Activated CD4-positive, alpha-beta T cell treated with anti-CD3 and anti-CD28 coated beads for 4 hours (primary cell): ENCODE measurements at regions not wholly inside any gene's neighbourhood (a gene's known extent, or its start where the extent isn't known, plus 50 kb on each side); places are given as distances from the start of the nearest gene placed in this dataset.

ENCODE experiments used
- DNase-seq, 2 donors: peaks; one replicate each; pipeline ENCODE4 v3.0.0-alpha.2; 2020

DNA sequence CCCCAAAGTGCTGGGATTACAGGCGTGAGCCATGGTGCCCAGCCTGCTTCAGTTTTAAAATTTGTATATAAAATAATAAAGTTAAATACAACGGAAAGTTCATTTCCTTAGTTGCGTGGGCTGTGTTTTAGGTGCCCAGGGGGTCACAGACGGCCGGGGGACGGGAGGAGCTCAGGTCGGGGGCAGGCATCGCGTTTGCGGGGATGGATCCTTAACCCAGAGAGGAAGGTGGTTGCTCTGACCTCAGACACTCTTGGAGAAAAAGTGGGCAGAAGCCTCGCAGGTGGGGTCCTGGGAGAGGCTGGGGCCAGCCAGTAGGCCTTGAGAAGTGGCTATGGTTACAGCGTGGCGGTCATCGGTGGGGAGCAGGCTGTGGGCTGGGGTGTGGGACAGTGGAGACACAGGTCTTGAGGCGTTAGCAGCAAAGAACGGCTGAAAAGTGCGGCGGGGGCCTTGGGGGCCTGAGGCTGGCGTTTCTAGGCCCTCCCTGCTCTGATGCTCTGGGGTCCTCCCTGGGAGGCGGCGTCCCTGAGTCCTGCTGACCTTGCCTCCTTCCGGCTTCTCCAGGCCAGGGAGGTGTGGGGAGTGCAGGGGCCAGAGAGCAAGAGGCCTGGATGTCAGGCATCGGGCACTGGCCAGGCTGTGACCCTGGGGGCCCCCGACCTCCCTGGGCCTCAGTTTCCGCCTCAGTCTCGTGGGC lies 54.4 kb downstream of the UNCX start:
- no peak for DNase-seq

DNA sequence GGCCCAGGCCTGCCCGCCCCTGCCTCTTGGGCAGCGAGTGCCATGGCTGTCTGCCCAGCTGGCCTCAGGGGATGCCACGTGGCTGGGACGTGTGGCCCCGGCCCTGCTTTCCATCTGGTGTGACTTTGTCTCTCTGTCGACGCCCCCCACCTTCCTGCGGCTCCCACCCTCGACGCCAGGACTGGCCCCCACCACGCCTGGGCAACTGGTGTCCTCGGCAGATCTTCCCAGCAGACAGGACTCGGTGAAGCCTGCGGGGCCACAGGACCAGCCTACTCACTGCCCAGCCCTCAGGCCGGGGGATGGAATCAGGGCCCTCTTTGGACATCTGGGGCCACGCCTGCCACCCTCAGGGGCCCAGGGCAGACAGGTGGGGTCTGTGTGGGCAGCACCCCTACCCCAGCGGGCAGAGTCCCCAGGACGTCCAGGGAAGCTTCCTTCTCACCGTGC lies 55.1 kb downstream of the UNCX start:
- no peak for DNase-seq

DNA sequence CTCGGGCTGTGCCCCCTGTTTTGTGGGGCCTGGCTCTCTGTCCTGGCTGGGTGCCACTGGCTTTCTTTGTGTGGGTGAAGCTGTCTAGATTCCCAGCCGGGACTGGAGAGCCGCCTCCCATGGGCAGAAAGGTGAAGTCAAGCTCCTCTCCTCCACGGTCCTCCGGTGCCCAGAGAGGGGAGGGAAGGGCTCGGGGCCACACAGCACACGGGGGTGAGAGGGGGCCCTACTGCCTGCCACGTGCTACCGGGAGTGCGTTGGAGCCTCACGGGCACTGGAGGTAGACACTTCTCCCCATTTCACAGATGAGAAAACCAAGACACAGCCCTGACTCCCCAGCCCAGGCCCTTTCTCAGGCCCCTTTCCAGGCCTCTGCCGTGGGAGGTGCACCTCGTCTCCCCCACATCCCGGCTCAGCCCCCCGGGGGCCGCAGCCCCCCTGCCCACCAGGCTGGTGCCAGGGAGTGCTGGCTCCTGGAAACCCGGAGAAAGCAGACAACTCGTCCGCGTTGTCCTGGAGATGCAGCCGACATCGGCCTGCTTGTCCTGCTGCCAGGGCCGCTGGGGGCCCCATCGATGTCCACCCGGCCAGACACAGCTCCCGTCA lies 55.8 kb downstream of the UNCX start:
- DNase-seq, result no peak

DNA sequence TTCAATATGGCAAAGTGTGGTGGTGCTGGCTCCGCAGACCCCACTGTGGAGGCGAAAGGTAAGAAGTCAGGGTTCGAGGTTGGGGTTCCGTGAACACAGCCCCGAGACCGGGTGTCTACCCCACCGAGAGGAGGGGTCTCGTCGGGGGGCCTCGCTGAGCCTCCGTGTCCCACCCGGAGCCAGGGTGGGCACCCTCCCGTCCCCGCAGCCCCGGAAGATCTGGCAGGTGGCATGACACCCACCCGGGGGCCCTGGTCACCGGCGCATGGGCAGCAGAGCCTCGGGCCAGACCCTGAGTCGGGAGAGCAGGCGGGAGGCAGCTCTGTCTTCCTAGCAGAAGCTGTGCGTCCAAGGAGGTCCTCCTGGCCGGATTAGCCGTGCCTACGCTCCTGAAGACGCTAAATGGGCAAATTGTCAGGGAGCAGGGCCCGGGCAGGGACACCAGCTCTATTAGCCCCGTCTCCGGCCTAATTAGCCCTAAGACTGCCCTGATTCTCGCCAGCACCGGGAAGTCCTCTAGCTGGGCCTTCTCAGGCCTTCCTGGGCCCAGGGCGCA lies 56.4 kb downstream of the UNCX start:
- no peak for DNase-seq

DNA sequence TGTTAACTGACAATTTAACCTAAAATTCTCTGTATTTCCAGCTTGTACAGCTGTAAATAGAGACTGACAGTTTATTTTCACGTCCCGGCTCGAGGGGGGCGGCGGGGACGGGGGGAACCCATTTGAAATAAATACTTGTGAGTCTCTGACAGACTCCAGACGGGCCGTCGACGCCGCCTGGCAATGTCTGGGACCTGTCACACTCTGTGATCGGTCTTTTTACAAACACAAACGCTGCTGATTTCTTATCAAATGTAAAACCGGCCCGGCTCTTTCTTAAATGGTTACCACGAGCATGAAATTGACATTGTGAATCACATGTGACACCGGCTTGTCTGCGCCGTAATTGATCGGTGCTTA lies 57.0 kb downstream of the UNCX start:
- DNase-seq, result no peak

DNA sequence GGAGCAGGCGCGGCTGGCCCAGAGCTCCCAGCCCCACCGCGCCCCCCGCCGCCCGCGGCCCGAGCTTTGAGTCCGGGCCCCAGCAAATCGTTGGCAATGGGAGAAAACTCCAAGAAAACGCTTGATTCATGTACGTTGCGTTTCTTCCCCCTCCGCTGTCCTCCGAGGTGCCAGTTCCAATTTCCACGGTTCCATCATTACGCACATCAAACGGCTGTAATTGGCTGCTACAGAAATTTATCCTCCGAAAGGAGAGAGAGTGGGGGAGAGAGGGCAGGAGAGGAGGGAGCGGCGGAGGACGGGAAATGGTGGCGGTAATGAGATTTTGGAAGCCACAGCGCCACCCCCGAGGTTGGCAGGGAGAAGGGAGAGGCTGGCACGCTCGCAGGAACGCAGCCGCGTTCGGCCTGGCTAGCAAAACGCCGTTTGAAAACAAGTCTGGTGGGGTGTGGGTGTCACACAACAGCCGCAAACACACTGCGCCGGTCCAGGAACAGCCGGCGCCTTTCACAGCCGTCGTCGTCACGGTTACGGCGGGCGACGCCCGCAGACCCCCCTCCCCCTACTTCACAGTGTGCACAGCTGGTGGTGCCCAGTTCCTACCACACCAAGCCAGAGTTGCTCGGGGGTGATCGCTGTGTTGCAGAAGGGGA lies 57.5 kb downstream of the UNCX start:
- no peak for DNase-seq

DNA sequence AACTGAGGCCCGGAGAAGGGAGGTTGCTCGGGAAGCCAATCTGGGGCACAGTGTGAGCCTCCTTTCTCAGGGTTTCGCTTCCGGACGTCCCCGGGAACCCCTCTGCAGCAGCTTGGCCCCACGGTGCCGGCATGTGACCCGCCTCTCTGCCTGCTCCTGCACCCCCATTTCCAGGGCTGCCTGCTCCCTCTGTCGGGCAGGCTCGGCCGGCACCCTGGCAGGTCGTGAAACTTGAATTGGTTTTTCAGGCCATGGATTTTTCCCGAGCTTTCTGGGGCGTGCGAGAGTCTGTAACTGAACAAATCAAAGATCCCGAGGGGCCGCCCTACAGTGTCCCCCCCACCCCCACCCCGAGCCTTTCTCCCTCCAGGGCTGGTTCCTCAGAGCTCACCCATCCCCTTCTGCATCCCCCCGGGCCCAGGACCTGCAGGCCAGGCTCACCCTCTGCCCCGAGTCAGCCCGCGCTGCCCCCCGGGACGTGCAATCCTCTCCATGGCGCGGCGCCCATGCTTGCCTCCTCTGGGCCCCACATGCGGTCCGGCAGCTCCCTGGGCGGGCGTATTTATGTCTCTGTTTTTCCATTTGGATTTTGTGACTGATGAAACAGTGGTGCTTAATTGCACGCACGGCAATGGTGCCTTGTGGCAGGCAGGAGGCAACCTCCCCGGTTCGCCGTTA lies 58.1 kb downstream of the UNCX start:
- DNase-seq, result no peak

DNA sequence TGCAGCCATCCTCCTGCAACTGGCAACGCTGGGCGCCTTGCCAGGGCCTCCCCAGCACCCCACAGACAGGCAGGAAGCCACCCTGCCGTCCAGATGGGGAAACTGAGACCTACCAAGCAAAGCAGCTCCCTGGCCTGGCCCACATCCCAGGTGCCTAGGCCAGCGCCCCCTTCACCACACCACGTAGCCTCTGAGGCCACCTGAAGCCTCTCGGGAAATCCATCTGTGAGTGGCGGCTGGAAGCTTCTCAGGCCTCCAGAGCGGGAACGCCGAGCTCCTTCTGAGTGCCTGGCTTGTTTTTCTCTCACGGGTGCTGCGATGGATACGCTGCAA lies 58.7 kb downstream of the UNCX start:
- DNase-seq, result no peak

DNA sequence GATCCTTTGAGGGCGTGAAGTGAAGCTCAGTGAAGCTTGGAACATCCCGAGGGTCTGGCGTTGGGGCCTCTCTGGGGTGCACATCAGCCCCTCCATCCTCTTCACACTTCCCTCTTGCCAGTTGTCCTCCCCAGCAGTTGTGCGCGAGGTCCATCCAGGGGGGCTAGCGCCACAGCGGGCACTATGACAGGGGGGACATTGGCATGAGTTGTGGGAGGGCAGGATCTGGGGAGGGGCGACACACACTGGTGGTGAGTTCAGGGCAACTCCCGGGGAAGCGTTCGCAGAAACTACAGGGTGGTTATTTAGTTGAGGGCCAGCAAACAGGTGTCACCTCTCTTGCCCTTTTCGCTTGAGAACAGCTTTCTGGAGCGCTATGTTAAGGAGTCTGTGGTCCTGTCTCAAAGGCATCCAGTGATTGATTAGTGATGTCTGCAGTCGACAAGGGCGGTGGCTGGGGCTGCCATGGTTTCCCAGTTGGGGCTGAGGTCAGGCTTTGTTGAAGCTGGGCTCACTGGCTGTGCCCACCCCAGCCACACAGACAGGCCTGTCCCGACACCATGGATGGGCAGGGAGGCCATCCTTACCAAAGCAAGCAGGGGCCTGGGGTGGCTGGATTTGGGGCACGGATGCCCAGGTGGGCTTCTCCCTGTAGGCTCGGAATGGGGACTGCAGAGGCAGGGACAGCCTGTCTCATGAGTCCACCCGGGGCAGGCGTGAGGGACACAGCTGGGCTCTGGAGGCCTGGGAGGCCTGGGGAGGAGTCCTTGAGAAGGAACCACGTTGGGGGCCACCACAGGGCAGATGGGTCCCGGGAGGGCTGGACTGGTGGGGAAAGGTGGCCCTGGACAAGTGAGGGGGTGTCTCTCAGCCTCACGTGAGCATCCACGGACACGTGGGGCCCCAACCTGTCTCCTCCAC lies 59.4 kb downstream of the UNCX start:
- DNase-seq, result no peak

DNA sequence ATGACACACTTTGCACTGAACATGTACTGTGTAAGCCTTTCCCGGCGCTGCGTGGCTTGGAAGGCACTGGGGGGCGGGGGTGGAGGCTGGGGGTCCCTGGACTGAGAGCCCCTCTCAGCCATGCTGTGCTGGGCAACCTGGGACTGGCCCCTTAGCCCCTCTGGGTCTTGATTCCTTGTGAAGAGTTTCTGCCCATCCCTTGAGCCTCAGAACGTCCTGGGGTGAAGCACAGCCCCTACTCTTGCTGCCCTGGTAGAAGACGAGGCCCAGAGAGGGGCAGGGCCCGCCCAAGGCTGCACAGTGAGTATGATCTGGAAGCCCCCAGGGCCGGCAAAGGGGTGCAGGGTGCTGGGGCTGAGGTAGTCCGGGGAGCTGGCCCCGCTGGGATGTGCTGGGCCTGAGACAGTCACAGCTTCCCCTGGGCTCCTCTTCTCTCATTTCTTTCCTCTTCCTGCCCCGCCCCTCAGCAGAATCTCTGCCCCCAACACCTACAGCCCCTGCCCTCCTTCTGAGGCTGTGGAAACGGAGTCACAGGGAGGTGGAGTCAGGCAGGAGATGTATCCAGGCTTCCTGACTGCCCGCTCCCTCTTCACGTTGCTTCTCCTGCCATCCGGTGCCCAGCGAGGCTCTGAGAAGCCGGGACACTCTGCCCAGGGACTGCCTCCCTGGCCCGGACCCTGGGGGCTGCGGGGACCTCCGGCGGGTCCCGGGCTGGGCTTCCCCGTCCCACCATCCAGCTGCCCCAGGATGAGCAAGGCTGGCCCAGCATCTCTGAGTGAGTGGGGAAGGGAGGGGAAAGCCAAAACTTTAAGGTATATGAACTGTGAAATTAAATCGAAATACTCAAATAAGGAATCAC lies 60.5 kb downstream of the UNCX start:
- DNase-seq, result no peak

DNA sequence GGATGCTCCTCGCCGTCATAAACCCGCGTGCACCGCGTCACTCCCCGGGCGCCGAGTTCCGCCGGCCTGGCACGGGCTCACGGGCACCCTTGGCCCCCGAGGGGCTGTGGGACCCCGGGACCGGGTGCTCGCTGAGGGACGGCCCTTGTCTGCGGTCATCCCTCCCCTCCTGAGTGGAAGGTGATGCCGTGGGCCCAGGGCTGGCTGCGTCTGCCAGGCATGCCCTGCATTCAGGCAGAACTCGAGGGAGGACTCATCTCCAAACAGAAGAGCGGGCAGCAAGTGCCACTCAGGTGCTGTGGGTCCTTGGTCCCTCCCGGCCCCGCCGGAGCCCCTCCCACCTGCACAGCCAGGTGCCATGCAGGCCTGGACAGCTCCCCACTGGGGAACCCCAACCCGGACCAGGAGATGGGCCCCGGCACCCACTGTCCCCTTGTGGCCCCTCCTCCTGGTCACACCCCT lies 61.3 kb downstream of the UNCX start:
- no peak for DNase-seq

DNA sequence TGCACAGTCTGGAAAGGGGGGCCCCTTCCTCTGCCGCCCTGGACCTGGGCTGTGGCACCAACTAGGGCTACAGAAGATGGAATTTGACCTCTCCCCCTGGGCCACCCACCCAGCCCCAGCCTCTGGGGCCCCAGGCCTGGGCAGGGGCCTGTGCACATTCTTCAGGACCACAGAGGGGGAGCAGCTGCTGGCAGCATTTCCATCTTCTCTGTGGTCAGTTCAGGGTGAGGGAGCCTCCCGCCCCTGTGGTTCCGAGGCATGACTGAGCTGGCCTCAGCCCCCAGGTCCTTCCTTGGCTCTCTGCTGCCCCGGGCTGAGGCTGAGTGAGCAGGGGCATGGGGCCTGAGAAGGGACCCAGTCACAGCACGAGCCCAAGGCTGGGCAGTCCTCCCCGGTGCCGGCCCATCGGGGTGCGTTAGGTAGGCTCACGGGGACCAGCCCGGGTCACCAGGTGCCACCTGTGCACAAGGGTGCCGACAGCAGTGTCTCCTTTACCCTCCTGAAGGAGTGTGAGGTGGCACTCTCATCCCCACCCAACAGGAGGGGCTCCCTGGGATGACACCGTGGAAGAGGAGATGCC lies 63.2 kb downstream of the UNCX start:
- no peak for DNase-seq

DNA sequence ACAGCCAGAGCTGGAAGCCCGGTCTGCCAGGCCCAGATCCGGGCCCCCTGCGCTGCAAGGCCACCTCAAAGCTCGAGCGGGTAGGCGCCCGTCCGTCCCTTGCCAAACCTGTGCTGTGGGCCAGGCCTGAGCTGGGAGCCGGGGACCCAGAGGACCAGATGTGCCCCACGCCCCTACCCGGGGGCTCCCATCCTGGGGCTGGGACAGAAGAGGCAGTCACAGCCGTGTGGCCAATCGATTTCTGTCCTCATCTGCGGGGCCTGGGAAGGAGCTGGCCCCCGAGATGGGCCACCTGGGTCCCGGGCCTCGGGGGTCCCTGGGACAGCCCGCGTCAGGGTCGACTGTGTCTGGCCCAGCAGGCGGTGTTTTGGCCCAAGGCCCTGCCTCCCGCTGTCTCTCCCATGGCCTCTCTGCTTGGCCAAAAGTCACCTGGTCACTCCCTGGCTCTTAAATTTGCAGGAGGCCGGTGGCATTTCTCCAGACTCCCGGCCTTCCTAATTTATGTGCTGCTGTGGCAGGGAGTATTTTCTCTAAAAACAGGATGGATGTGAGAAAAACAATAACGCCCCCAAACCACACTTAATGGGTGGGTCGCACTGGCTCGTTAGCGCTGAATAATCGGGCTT lies 63.8 kb downstream of the UNCX start:
- no peak for DNase-seq

DNA sequence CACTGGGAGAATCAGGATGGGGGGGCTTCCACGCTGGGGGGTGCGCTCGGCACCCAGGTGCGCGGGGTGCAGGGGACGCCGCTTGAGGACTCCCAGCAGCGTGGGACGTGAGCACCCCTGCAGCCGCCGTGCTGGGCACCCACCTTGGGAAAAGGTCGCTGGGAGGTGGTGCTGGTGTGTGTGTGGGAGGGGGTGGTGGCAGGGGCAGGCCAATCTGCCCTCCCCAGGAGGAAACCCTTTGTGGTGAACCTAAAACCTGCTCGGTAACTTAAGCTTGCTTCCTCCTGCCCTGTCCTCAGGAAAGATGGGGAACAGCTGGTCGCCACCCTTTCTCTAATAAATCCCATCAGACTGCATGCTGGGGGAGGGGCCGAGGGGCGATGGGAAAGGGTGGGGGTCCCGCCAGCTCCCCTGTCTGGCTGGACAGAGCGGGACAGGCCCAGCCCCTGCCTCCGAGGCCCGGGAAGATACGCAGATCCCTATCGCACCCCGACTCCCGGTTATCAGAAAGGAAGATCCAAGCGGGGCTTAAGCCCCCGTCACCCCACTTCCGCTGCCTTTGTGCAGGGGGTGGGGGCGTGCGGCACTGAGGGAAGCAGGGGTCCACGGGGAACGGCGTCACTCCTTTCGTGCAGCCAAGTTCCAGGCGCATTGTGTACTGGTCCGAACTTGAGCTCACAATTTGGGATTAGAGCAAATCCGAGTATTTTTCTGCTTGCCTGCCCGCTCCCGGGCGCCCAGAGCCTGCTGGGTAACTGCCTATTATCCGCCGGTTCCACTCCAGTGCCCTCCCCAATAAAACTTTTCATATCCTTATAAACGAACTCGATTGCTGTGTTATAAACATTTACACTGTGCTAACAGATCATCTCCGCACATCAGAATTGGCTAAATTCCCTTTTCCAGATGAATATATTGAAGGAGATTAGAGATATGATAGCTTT lies 64.6 kb downstream of the UNCX start:
- no peak for DNase-seq

DNA sequence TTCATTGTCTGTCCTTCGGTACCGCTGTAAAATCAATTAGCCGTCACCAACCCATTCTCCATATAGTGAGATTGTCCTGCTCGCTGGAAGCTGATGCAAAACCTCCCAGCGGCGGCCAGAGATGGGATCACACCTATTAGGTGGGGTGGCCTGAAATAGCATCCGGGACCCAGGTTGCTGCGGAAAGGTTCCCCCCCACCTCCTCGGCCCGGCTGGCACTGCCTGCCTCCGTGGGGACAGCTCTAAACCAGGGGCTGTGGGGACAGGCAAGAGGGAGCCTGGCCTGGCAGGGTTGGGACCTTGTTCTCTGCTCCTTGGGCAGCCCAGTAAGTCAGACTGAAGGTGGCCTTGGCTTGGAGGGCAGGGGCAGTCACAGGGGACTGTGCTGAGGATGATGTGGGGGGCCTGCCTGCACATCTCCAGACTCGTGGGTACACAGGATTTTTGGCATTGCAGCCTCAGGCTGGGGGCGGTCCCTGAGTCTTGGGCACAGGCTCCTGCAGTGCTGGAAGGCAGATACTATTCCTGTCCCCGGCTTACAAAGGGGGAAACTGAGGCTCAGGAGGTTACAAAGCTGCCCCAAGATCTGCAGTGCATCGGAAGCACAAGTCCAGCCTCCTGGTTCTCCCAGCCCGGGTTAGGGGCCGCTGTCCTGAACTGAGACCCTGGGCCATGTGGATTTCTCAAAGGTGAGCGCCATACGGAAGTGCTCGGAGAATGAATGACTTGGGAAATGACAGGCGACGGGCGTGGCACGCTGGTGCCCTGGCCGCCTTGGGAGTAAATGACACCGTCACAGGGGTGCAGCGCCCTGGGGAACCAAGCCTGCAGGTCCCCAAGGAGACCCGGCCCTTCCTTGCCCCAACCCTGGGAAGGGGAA lies 65.6 kb downstream of the UNCX start:
- no peak for DNase-seq

DNA sequence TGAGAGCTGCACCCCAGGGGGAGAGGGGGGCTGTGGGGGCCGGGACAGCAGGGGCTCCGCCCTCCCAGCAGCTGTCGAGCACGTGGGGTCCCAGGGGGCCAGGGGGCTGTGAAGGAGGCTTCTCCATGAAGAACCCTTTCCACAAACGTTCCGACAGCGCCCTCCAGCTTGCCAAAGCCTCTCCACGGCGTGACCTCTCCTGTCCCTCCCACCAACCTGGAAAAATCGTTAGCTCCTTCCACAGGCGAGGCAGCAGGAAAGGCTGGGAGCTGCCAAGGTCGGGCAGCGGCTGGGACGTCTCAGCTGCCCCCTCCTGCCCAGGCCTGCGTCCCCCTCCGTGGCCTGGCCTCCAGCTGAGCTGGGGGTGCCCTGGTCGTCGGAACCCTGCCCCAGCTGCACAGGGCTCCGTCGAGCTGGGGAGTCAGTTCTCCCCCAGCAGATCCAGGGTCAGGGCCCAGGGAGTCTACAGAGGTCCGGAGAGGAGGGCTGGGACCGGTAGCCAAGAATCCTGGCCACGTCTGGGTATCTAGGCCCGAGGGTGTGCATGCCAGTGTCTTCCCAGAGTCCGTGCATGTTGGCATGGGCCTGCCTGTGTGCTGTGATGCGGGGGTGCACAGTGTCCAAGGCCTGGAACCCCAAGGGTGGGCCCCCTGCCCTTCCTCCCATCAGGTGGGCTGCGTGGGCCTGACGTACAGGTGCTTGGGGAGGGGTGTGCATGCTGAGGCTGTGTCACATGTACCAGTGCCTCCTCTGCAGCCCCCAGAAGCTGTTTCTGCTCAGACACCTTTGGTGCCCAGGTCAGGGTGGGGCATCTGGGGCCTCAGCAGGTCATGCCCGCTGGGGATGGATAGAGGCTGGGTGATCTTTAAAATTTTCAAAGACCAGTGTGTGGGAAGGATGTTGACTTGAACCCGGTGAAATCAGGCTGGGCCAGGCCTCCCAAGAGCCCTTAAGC lies 66.5 kb downstream of the UNCX start:
- DNase-seq, result no peak

DNA sequence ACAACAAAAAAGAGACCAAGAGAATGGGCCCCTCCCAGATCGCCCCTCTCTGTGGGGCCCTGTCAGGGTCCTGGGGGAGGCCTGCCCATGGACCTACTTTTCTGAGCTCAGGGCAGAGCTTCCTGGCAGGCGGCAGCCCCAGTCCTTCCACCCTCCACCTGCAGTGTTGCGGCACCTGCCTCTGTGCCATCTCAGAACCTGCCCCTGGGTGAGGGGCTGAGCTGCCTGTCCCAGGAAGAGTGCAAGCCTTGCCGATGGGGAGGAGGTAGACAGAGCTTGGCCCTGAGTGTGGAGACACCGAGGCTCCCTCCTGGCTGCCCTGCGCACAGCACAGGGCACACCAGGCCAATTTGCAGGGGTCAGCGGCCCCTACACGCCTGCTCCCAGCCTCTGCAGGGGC lies 67.5 kb downstream of the UNCX start:
- no peak for DNase-seq
